DOHH2 (cell line): ENCODE measurements at regions not wholly inside any gene's neighbourhood (a gene's known extent, or its start where the extent isn't known, plus 50 kb on each side); places are given as distances from the start of the nearest gene placed in this dataset.

Source experiments
- CTCF ChIP-seq: fragments of 200-600 bp; sonication (generic); IDR thresholded peaks from one replicate; pipeline ENCODE4 v1.5.1; 2014; ENCODE audit warnings: antibody characterized with exemption, mild to moderate bottlenecking, low read depth, low read length; ENCODE audit not compliant: poor library complexity, severe bottlenecking
- EZH2phosphoT487 ChIP-seq: fragments of 200-600 bp; sonication (generic); IDR thresholded peaks from 2 replicates; pipeline ENCODE4 v1.6.1; 2017; ENCODE audit warnings: borderline replicate concordance, mild to moderate bottlenecking, antibody characterized with exemption, low read length, moderate library complexity, mixed read lengths

- no peak for TF ChIP-seq CTCF
- no peak for TF ChIP-seq EZH2phosphoT487
Observed at GRCh38 chr10:83127942-83128575, 1011.2 kb upstream of the GHITM start.
